NCI-H524 (cell line): ENCODE measurements at regions not wholly inside any gene's neighbourhood (a gene's known extent, or its start where the extent isn't known, plus 50 kb on each side); places are given as distances from the start of the nearest gene placed in this dataset.
"Not testable (repeated sequence)": the region's sequence is repeated elsewhere in the genome, so short reads cannot be mapped to it uniquely, and the experiment has no call there.

Experiments
- DNase-seq, 2 experiments: peaks; one replicate each; lab custom pipeline; 2025; lab: John Stamatoyannopoulos, UW

GRCh38 chr7:142636751-142637150 is 112.5 kb upstream of the PRSS1 start:
- DNase-seq: no peak

GRCh38 chr7:142636107-142636506 is 113.2 kb upstream of the PRSS1 start:
- not testable (repeated sequence) for DNase-seq

GRCh38 chr7:142632271-142633134 is 116.8 kb upstream of the PRSS1 start:
- peak; percentile 46 to 74 for DNase-seq

- DNase-seq: no peak
Measured at GRCh38 chr7:142629588-142630260, 119.5 kb upstream of the PRSS1 start.

- DNase-seq: no peak
Measured at GRCh38 chr7:142628945-142629344, 120.3 kb upstream of the PRSS1 start.

- DNase-seq: not testable (repeated sequence)
Measured at GRCh38 chr7:142627223-142627622, 122.0 kb upstream of the PRSS1 start.

GRCh38 chr7:142626420-142627035 is 122.7 kb upstream of the PRSS1 start:
- DNase-seq: peak; percentile 9 to 52

- not testable (repeated sequence) for DNase-seq
Measured at GRCh38 chr7:142625216-142625615, 124.1 kb upstream of the PRSS1 start.

- DNase-seq: no peak
Measured at GRCh38 chr7:142620402-142620801, 128.9 kb upstream of the PRSS1 start.

- DNase-seq: no peak
Measured at GRCh38 chr7:142618655-142619351, 130.5 kb upstream of the PRSS1 start.

GRCh38 chr7:142616842-142617241 is 132.4 kb upstream of the PRSS1 start:
- DNase-seq: no peak

GRCh38 chr7:142616121-142616643 is 133.1 kb upstream of the PRSS1 start:
- no peak for DNase-seq

- DNase-seq: no peak
Measured at GRCh38 chr7:142615508-142615907, 133.8 kb upstream of the PRSS1 start.

GRCh38 chr7:142614116-142614515 is 135.2 kb upstream of the PRSS1 start:
- DNase-seq: no peak

- no peak for DNase-seq
Measured at GRCh38 chr7:142612237-142612881, 136.9 kb upstream of the PRSS1 start.

GRCh38 chr7:142611566-142612236 is 137.6 kb upstream of the PRSS1 start:
- DNase-seq: no peak

- no peak for DNase-seq
Measured at GRCh38 chr7:142608630-142609428, 140.4 kb upstream of the PRSS1 start.

GRCh38 chr7:142607351-142607750 is 141.9 kb upstream of the PRSS1 start:
- no peak for DNase-seq

GRCh38 chr7:142606081-142606480 is 143.2 kb upstream of the PRSS1 start:
- DNase-seq: peak; percentile 19 to 80

- DNase-seq: no peak
Measured at GRCh38 chr7:142604671-142605070, 144.6 kb upstream of the PRSS1 start.
